Activated B cell treated with CpG ODN at 0.5 μM for 24 hours (primary cell): ENCODE measurements at regions not wholly inside any gene's neighbourhood (a gene's known extent, or its start where the extent isn't known, plus 50 kb on each side); places are given as distances from the start of the nearest gene placed in this dataset.

Experiments used
- ATAC-seq: fragments of 200-7000 bp; cut with Tn5 transposase; one replicate; pipeline ENCODE4 v1.10.0; 2021; ENCODE audit warnings: low read depth, mild to moderate bottlenecking, moderate library complexity
- CTCF ChIA-PET: fragments of 350-600 bp; sonication (Branson Sonifier 250); formaldehyde crosslinking; loops from one replicate; lab custom pipeline; 2021; ENCODE audit warnings: antibody characterized with exemption; lab: Charles Lee
- POLR2A ChIA-PET: fragments of 350-600 bp; sonication (Branson Sonifier 250); formaldehyde crosslinking; loops from one replicate; lab custom pipeline; 2021; ENCODE audit warnings: antibody characterized with exemption; lab: Charles Lee
- DNase-seq: peaks from one replicate; pipeline ENCODE4 v3.0.0; 2022
- H3K27ac Mint-ChIP-seq: one replicate; pipeline ENCODE4 v1.8.0; 2020; ENCODE audit warnings: mixed read lengths
- H3K27me3 Mint-ChIP-seq: one replicate; pipeline ENCODE4 v1.8.0; 2021; ENCODE audit warnings: mixed read lengths
- H3K36me3 Mint-ChIP-seq: one replicate; pipeline ENCODE4 v1.8.0; 2021; ENCODE audit warnings: low read depth, mixed read lengths
- H3K4me1 Mint-ChIP-seq: one replicate; pipeline ENCODE4 v1.8.0; 2021; ENCODE audit warnings: mixed read lengths
- H3K4me3 Mint-ChIP-seq: one replicate; pipeline ENCODE4 v1.8.0; 2020; ENCODE audit warnings: mild to moderate bottlenecking, mixed read lengths
- H3K9me3 Mint-ChIP-seq: one replicate; pipeline ENCODE4 v1.8.0; 2020; ENCODE audit warnings: mixed read lengths
- intact Hi-C: fragments of 100-400 bp; cut with micrococcal nuclease; formaldehyde crosslinking; loops from one replicate; pipeline ENCODE4 v1.15.1; 2024
- TF ChIP-seq, protein P1 (sequence below): fragments of 200-600 bp; IDR thresholded peaks from one replicate; pipeline ENCODE4 v1.8.0; 2022; ENCODE audit warnings: antibody characterized with exemption, mild to moderate bottlenecking

DNA sequence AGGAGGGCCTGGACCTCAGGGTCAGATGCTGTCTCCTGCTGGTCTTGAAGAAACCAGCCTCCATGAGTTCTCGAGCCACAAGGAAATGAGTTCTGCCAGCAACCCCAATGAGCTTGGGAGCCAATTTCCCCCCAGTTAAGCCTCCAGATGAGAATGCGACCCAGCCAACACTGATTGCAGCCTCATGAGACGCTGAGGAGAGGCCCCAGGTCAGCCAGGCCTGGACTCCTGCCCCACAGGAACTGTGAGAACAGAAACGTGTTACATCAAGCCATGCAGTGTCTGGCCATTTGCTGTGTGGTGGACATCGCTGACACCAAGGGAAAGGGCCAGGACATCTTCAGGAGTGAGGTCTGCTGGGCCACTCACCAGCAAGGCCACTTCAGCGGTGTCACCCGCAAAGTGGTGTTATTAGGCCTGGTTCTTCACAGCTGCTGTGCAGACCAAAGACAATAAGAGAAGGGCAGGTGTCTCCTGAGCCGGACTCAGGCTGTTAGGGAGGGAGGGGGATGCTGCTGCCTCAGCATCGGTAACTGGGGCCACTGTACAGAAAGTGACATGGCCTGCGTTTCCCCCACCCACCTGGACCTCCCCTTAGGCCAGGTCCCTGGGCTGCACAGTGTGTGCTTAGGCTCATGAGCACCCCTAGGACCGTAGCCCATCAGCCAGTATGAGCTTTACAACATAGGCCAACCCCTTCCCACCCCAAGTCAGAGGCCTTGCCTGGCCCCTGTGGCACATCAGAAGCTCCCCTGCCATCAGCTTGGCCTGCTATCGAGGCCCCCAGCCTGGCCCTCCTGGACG is 272.4 kb upstream of the RTL1 start:
- no peak overlapping the region for H3K27ac Mint-ChIP-seq
- H3K9me3 Mint-ChIP-seq = peaks cover 2% of the 10 kb centered on the region
- TF ChIP-seq, protein P1, sequence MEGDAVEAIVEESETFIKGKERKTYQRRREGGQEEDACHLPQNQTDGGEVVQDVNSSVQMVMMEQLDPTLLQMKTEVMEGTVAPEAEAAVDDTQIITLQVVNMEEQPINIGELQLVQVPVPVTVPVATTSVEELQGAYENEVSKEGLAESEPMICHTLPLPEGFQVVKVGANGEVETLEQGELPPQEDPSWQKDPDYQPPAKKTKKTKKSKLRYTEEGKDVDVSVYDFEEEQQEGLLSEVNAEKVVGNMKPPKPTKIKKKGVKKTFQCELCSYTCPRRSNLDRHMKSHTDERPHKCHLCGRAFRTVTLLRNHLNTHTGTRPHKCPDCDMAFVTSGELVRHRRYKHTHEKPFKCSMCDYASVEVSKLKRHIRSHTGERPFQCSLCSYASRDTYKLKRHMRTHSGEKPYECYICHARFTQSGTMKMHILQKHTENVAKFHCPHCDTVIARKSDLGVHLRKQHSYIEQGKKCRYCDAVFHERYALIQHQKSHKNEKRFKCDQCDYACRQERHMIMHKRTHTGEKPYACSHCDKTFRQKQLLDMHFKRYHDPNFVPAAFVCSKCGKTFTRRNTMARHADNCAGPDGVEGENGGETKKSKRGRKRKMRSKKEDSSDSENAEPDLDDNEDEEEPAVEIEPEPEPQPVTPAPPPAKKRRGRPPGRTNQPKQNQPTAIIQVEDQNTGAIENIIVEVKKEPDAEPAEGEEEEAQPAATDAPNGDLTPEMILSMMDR = no peak
- ATAC-seq (no peak), DNase-seq (no peak)
- H3K27me3 Mint-ChIP-seq = no peaks in the 10 kb centered on the region
- no peaks in the 10 kb centered on the region for H3K4me1 Mint-ChIP-seq
- CTCF ChIA-PET = no interaction called here
- POLR2A ChIA-PET = no interaction called here
- no peaks in the 10 kb centered on the region for H3K36me3 Mint-ChIP-seq
- H3K4me3 Mint-ChIP-seq = no peak overlapping the region
- intact Hi-C loops = no loop called here

DNA sequence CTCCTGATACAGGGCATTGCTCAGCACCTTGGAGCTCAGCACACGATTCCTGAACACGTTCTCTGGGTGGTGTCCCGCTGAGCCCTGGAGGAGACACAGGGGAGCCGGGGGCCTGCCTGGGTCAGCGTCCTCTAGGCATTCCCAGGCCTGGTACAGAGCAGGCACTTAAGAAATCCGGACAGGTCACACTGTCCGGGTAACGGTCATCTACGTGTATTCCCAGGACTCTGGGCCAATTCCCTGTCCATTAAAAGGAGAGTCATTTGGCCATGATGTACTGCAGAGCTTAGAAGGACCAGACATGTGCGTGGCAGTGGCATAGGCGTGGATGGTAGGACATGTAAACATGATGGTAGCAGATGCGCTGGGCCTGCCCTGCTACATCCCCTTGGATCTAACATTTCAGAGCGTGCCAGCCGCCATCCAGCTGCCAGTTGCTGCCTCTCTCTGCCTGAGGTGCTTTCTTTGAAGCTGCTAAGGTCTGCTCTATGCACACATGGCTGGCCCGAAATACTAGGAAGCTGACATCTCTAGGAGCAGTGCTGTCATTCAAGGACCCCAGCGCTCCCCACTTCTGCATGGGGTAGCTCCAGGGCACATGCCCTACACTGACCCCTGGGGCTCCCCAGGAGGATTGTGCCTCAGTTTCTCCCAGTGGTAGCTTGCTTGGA is 273.1 kb upstream of the RTL1 start:
- POLR2A ChIA-PET = no interaction called here

DNA sequence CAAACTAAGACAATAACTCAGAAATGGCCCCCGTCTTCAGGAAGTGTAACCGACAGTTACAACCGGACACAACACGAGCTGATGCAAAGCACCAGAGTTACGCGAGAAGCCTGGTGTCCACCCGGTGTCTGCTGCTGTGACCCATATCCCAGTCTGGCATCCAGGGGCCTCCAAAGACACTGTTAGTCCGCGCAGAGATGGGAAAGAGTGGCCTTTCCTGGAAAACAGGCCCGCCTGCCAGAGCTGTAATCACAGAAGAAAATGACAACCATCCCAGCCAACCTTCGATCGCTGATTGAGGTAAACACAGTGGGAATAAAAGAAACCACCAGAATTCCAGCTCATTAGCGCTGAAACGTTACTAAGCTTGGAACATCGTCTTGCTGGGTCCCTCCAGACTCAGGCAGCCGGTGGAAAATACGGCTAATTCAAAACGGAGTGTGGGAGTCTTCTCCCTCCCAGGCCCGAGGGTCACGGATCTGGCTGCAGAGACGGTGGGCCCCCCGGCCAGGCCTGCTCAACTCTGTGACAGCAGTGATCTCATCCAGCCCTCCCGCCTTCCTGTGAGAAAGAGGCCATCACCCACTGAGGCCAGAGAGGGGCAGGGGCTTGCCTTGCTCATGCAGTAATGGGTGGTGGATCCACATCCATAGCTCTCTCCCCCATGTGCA is 273.9 kb upstream of the RTL1 start:
- DNase-seq (no peak), ATAC-seq (no peak)
- Mint-ChIP-seq H3K4me3 (no peak overlapping the region), H3K4me1 (no peaks in the 10 kb centered on the region), H3K27ac (no peak overlapping the region), H3K9me3 (peaks cover 4% of the 10 kb centered on the region), H3K36me3 (no peaks in the 10 kb centered on the region), H3K27me3 (no peaks in the 10 kb centered on the region)
- CTCF ChIA-PET = no interaction called here
- intact Hi-C loops = no loop called here
- TF ChIP-seq, protein P1 = no peak
- POLR2A ChIA-PET = no interaction called here

More for the DNA sequence above, 273.1 kb upstream of the RTL1 start:
- Mint-ChIP-seq H3K27ac (no peak overlapping the region), H3K9me3 (peaks cover 2% of the 10 kb centered on the region), H3K4me1 (no peaks in the 10 kb centered on the region), H3K36me3 (no peaks in the 10 kb centered on the region), H3K27me3 (no peaks in the 10 kb centered on the region), H3K4me3 (no peak overlapping the region)
- DNase-seq (no peak), ATAC-seq (no peak)
- CTCF ChIA-PET = no interaction called here
- TF ChIP-seq, protein P1 = no peak
- intact Hi-C loops = no loop called here

DNA sequence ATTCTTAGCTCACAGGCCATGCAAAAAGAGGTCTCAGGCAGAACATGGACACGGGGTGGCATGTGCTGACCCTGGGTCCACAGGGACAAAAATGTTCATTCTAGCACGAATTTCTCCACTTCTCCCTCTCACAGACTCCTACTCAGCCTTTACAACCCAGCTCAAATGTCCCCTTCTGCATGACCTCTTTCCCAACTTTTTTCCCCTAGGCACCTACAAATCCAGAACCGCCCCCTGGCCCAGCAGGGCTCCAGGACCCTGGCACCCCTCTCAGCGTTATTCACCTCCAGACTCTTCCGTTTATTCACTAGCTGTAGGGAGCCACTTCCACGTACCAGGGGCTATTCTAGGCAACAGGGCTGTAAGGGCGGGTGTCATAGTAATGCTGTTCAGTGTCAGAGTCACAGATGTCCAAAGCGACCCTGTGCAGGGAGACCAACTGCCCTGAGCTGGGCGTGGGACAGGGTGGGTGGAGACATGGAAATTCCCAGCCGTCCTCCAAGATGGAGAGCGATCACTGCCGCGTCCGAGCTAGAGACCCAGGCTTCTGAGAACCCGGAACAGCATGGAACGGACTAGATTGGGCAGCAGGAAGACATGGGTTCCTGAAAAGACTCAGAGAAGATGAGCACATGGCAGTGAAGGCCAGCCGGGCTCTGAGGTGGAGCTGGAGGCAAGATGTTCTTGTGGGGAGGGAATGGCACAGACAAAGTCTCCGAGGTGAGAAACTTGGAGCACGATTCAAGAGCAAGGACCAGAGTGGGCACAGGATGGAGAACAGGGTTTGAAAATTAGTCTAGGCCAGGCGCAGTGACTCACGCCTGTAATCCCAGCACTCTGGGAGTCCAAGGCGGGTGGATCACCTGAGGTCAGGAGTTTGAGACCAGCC is 274.9 kb upstream of the RTL1 start:
- no peaks in the 10 kb centered on the region for H3K27me3 Mint-ChIP-seq
- POLR2A ChIA-PET = no interaction called here
- CTCF ChIA-PET = no interaction called here
- intact Hi-C loops = no loop called here
- no peak overlapping the region for H3K4me3 Mint-ChIP-seq
- no peaks in the 10 kb centered on the region for H3K4me1 Mint-ChIP-seq
- H3K36me3 Mint-ChIP-seq = no peaks in the 10 kb centered on the region
- DNase-seq = no peak
- ATAC-seq = no peak
- TF ChIP-seq, protein P1 = no peak
- peaks cover 6% of the 10 kb centered on the region for H3K9me3 Mint-ChIP-seq
- H3K27ac Mint-ChIP-seq = no peak overlapping the region
